ENCODE measurements at regions not wholly inside any gene's neighbourhood (a gene's known extent, or its start where the extent isn't known, plus 50 kb on each side); places are given as distances from the start of the nearest gene placed in this dataset.

- TF ChIP-seq, protein P1, sequence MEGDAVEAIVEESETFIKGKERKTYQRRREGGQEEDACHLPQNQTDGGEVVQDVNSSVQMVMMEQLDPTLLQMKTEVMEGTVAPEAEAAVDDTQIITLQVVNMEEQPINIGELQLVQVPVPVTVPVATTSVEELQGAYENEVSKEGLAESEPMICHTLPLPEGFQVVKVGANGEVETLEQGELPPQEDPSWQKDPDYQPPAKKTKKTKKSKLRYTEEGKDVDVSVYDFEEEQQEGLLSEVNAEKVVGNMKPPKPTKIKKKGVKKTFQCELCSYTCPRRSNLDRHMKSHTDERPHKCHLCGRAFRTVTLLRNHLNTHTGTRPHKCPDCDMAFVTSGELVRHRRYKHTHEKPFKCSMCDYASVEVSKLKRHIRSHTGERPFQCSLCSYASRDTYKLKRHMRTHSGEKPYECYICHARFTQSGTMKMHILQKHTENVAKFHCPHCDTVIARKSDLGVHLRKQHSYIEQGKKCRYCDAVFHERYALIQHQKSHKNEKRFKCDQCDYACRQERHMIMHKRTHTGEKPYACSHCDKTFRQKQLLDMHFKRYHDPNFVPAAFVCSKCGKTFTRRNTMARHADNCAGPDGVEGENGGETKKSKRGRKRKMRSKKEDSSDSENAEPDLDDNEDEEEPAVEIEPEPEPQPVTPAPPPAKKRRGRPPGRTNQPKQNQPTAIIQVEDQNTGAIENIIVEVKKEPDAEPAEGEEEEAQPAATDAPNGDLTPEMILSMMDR (IDR thresholded peaks at IDR 0.05) = no peak
- TF ChIP-seq POLR2A (IDR thresholded peaks at IDR 0.05) = no peak
Measured at GRCh38 chr14:55771242-55771981, 191.4 kb downstream of the KTN1 start.

All from thyroid gland (tissue), 4 donors.